SK-N-MC (cell line): ENCODE measurements at regions not wholly inside any gene's neighbourhood (a gene's known extent, or its start where the extent isn't known, plus 50 kb on each side); places are given as distances from the start of the nearest gene placed in this dataset.

ENCODE experiments used
- EZH2 ChIP-seq: fragments of 200-600 bp; sonication (generic); IDR thresholded peaks from one replicate; pipeline ENCODE4 v1.6.1; 2017; ENCODE audit warnings: antibody characterized with exemption
- POLR2AphosphoS5 ChIP-seq: IDR thresholded peaks from 2 replicates; pipeline ENCODE4 v1.6.1; 2012; ENCODE audit warnings: mild to moderate bottlenecking, low read depth, low read length, borderline replicate concordance

DNA sequence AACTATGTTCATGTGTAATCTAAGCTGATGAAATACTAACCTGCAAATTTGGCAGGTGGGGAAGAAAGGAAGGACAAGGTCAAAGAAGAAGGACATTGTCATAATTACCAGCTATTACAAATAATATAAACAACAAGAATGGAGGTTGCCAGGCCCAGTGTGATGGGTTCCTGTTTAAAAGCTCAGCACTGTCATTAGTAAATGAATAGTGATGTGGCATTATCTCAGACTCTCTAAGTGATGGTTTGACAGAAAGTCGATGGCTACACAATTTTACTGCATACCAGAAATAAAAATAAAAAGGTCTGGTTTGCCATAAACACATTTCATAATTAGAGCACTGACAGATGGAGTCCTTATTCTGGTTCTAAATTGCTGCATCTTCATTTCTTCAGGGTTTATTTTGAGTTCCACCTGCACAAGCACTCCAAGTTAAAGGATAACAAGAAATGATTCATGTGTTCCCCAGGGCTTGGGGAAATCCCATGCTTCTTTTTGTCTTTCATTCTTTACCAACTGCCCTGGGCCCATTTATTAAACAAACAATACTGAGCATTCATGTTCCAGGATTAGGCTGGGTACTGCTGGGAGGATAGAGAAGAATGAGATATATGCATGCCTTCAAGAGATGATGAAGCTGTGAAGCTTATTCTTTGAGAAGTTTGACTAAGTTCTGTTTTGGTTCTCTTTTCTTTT is 367.8 kb upstream of the RASGEF1B start:
- TF ChIP-seq POLR2AphosphoS5 (no peak), EZH2 (no peak)
